OCI-LY7 (cell line): ENCODE measurements at regions not wholly inside any gene's neighbourhood (a gene's known extent, or its start where the extent isn't known, plus 50 kb on each side); places are given as distances from the start of the nearest gene placed in this dataset.

Experiments used
- CTCF ChIP-seq: fragments of 200-600 bp; sonication (generic); conservative IDR thresholded peaks from 2 replicates; pipeline ENCODE4 v1.5.1; 2014; ENCODE audit warnings: mild to moderate bottlenecking, antibody characterized with exemption, low read length, moderate library complexity, mixed read lengths
- EZH2phosphoT487 ChIP-seq: fragments of 200-600 bp; sonication (generic); IDR thresholded peaks from 2 replicates; pipeline ENCODE4 v1.6.1; 2018; ENCODE audit warnings: low read depth, borderline replicate concordance, mild to moderate bottlenecking, mixed run types, antibody characterized with exemption, low read length, moderate library complexity, mixed read lengths

DNA sequence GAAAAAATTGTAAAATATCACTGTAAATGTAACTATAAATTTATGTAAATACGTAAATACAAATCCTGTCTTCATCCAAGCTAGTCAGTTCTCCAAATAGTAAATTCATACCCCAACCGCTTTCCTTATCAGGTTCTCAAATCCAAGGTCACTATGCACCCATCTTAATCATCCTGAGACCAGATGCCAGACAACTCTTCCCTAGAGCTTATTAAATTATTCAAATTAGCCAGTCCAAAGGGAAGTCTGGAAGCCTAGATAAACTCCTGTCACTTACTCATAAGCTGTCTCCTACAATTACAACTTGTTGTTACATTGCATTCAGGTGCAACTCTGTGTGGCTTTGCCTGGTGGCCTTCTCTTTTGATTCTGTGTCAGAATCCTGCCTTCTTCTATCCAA, 836.1 kb upstream of the PCDH20 start:
- TF ChIP-seq EZH2phosphoT487 (no peak), CTCF (no peak)
